ENCODE measurements at regions not wholly inside any gene's neighbourhood (a gene's known extent, or its start where the extent isn't known, plus 50 kb on each side); places are given as distances from the start of the nearest gene placed in this dataset.

- no peak for DNase-seq (ENCODE audit: low read depth)
- Histone ChIP-seq H3K27me3 (ENCODE audit: control insufficient read depth, insufficient read depth, low read length) (no peaks in the 10 kb centered on the region), H3K4me3 (ENCODE audit: low read depth, low read length) (no peak overlapping the region), H3K36me3 (ENCODE audit: control insufficient read depth, insufficient read depth, low read length) (no peaks in the 10 kb centered on the region)
- no peak for FAIRE-seq
- TF ChIP-seq CTCF (IDR thresholded peaks at IDR 0.05; ENCODE audit: insufficient read depth, low read length, severe bottlenecking): no peak
These were observed 374.9 kb upstream of the IRX1 start for GRCh38 chr5:3220638-3221288.

- DNase-seq (ENCODE audit: low read depth): no peak
- TF ChIP-seq CTCF (IDR thresholded peaks at IDR 0.05; ENCODE audit: insufficient read depth, low read length, severe bottlenecking): no peak
- no peaks in the 10 kb centered on the region for H3K27me3 ChIP-seq (ENCODE audit: control insufficient read depth, insufficient read depth, low read length)
These were observed 375.4 kb upstream of the IRX1 start for GRCh38 chr5:3220201-3220600.

GRCh38 chr5:3218916-3219650 lies 376.5 kb upstream of the IRX1 start:
- FAIRE-seq: no peak
- no peaks in the 10 kb centered on the region for H3K36me3 ChIP-seq (ENCODE audit: control insufficient read depth, insufficient read depth, low read length)
- no peak for TF ChIP-seq CTCF (IDR thresholded peaks at IDR 0.05; ENCODE audit: insufficient read depth, low read length, severe bottlenecking)
- no peak for DNase-seq (ENCODE audit: low read depth)
- H3K4me3 ChIP-seq (ENCODE audit: low read depth, low read length): no peak overlapping the region
- H3K27me3 ChIP-seq (ENCODE audit: control insufficient read depth, insufficient read depth, low read length): no peaks in the 10 kb centered on the region

More at GRCh38 chr5:3220201-3220600, 375.4 kb upstream of the IRX1 start:
- Histone ChIP-seq H3K4me3 (ENCODE audit: low read depth, low read length) (no peak overlapping the region), H3K36me3 (ENCODE audit: control insufficient read depth, insufficient read depth, low read length) (no peaks in the 10 kb centered on the region)
- no peak for FAIRE-seq

GRCh38 chr5:3217771-3218495 lies 377.7 kb upstream of the IRX1 start:
- no peak for DNase-seq (ENCODE audit: low read depth)
- H3K36me3 ChIP-seq (ENCODE audit: control insufficient read depth, insufficient read depth, low read length): no peaks in the 10 kb centered on the region
- FAIRE-seq: no peak
- H3K4me3 ChIP-seq (ENCODE audit: low read depth, low read length): no peak overlapping the region
- H3K27me3 ChIP-seq (ENCODE audit: control insufficient read depth, insufficient read depth, low read length): no peaks in the 10 kb centered on the region
- no peak for TF ChIP-seq CTCF (IDR thresholded peaks at IDR 0.05; ENCODE audit: insufficient read depth, low read length, severe bottlenecking)

- Histone ChIP-seq H3K27me3 (ENCODE audit: control insufficient read depth, insufficient read depth, low read length) (no peaks in the 10 kb centered on the region), H3K4me3 (ENCODE audit: low read depth, low read length) (no peak overlapping the region), H3K36me3 (ENCODE audit: control insufficient read depth, insufficient read depth, low read length) (no peaks in the 10 kb centered on the region)
- FAIRE-seq (no peak), DNase-seq (ENCODE audit: low read depth) (no peak)
- TF ChIP-seq CTCF (IDR thresholded peaks at IDR 0.05; ENCODE audit: insufficient read depth, low read length, severe bottlenecking): no peak
These were observed 378.5 kb upstream of the IRX1 start for GRCh38 chr5:3217114-3217513.
